GM12878 (cell line): ENCODE measurements at regions not wholly inside any gene's neighbourhood (a gene's known extent, or its start where the extent isn't known, plus 50 kb on each side); places are given as distances from the start of the nearest gene placed in this dataset.

Experiments used
- ATAC-seq: fragments of 200-7000 bp; cut with Tn5 transposase; 3 replicates; pipeline ENCODE4 v1.9.1; 2020; ENCODE audit warnings: mild to moderate bottlenecking, moderate library complexity
- BruUV-seq: library from RNA; stranded (reverse); fragments of 400-500 nt; replicated peaks from 2 replicates; lab custom pipeline; 2021; lab: Mats Ljungman, UMichigan
- CTCF ChIA-PET: fragments of 300-600 bp; sonication (Branson Sonifier 250); formaldehyde crosslinking; extraction: SDS; loops from one replicate; lab custom pipeline; 2021; ENCODE audit warnings: inconsistent platforms; lab: Yijun Ruan, JAX
- POLR2A ChIA-PET: fragments of 350-600 bp; formaldehyde crosslinking; extraction: SDS; loops from one replicate; lab custom pipeline; 2021; ENCODE audit warnings: inconsistent platforms; lab: Charles Lee
- RAD21 ChIA-PET: fragments of 300-600 bp; sonication (Branson Sonifier 250); formaldehyde crosslinking; loops from one replicate; lab custom pipeline; 2023; ENCODE audit warnings: antibody characterized with exemption; ENCODE audit not compliant: unreplicated experiment; lab: Charles Lee
- SMC1A ChIA-PET: fragments of 300-600 bp; sonication (Branson Sonifier 250); formaldehyde crosslinking; loops from one replicate; lab custom pipeline; 2023; ENCODE audit not compliant: unreplicated experiment, uncharacterized antibody; lab: Charles Lee
- DNase-seq: peaks from one replicate; pipeline ENCODE4 v3.0.0-alpha.2; 2011; ENCODE audit warnings: low read depth, low spot score
- FAIRE-seq: peaks from 3 replicates; lab custom pipeline; 2011; peaks lifted over from hg19 to GRCh38; lab: Jason Lieb, UNC
- H2AFZ ChIP-seq: 2 replicates; pipeline ENCODE4 v1.6.0; 2011; ENCODE audit warnings: low read depth, low read length, control low read depth; ENCODE audit not compliant: control insufficient read depth
- H3K27ac ChIP-seq: 2 replicates; pipeline ENCODE4 v1.5.1; 2011; ENCODE audit warnings: control low read depth; ENCODE audit not compliant: control insufficient read depth, insufficient read depth
- H3K27me3 ChIP-seq, 2 experiments: replicated peaks in 1 of 2; 2 replicates each; pipeline versions ENCODE4 v1.6.0 to v1.6.1; 2011; ENCODE audit warnings: low read length in 1 of 2; ENCODE audit not compliant: control insufficient read depth in 2 of 2, insufficient read depth in 2 of 2
- H3K36me3 ChIP-seq, 2 experiments: 2 replicates each; pipeline ENCODE4 v1.5.1; 2011; ENCODE audit warnings: low read length in 1 of 2; ENCODE audit not compliant: control insufficient read depth in 2 of 2, insufficient read depth in 2 of 2
- H3K4me1 ChIP-seq: 2 replicates; pipeline ENCODE4 v1.6.1; 2011; ENCODE audit warnings: mild to moderate bottlenecking, low read length, moderate library complexity, mixed read lengths; ENCODE audit not compliant: control insufficient read depth, insufficient read depth
- H3K4me2 ChIP-seq: 2 replicates; pipeline ENCODE4 v1.6.0; 2011; ENCODE audit warnings: control low read depth; ENCODE audit not compliant: control insufficient read depth, insufficient read depth
- H3K4me3 ChIP-seq: fragments of 200-600 bp; sonication (generic); 2 replicates; pipeline ENCODE4 v1.5.1; 2016
- H3K79me2 ChIP-seq: 2 replicates; pipeline ENCODE4 v1.6.0; 2011; ENCODE audit warnings: low read length; ENCODE audit not compliant: control insufficient read depth, insufficient read depth
- H3K9ac ChIP-seq: 2 replicates; pipeline ENCODE4 v1.8.0; 2011; ENCODE audit warnings: low read length, control low read depth, mixed read lengths; ENCODE audit not compliant: control insufficient read depth, insufficient read depth
- H3K9me3 ChIP-seq: replicated peaks from 3 replicates; pipeline ENCODE4 v1.5.1; 2011; ENCODE audit warnings: mild to moderate bottlenecking, low read length; ENCODE audit not compliant: control insufficient read depth, insufficient read depth
- H4K20me1 ChIP-seq: 2 replicates; pipeline ENCODE4 v1.6.0; 2011; ENCODE audit not compliant: control insufficient read depth, insufficient read depth
- ATF7 ChIP-seq: fragments of 450-650 bp; IDR thresholded peaks from 2 replicates; pipeline ENCODE4 v1.6.1; 2016; ENCODE audit warnings: low read depth, mild to moderate bottlenecking
- CBX5 ChIP-seq: sonication (generic); IDR thresholded peaks from 2 replicates; pipeline ENCODE4 v1.6.1; 2016; ENCODE audit warnings: low read depth, moderate library complexity, mild to moderate bottlenecking, inconsistent platforms
- EGR1 ChIP-seq, 2 experiments: IDR thresholded peaks; 1 replicate in 1 of 2; 2 replicates in 1 of 2; pipeline ENCODE4 v1.6.1; 2011 to 2012; ENCODE audit warnings: low read depth in 2 of 2, low read length in 2 of 2, borderline replicate concordance in 1 of 2, mild to moderate bottlenecking in 1 of 2, moderate library complexity in 1 of 2
- FOXK2 ChIP-seq: fragments of 450-650 bp; IDR thresholded peaks from 2 replicates; pipeline ENCODE4 v1.6.1; 2017; ENCODE audit warnings: mild to moderate bottlenecking, moderate library complexity
- GABPA ChIP-seq: IDR thresholded peaks from 2 replicates; pipeline ENCODE4 v1.6.1; 2014; ENCODE audit warnings: antibody characterized with exemption, low read depth, mild to moderate bottlenecking, inconsistent platforms
- HDGF ChIP-seq: fragments of 450-650 bp; IDR thresholded peaks from 2 replicates; pipeline ENCODE4 v1.6.1; 2016; ENCODE audit warnings: antibody characterized with exemption
- IKZF2 ChIP-seq, 2 experiments: fragments of 450-650 bp; IDR thresholded peaks; 2 replicates each; pipeline ENCODE4 v1.6.1; 2017; ENCODE audit warnings: mild to moderate bottlenecking in 2 of 2, moderate library complexity in 2 of 2
- IRF4 ChIP-seq: IDR thresholded peaks from 2 replicates; pipeline ENCODE4 v1.6.1; 2011; ENCODE audit warnings: low read depth, low read length
- MTA3 ChIP-seq: IDR thresholded peaks from 2 replicates; pipeline ENCODE4 v1.6.1; 2012; ENCODE audit warnings: low read length, inconsistent platforms, borderline replicate concordance
- NR2C1 ChIP-seq: fragments of 450-650 bp; IDR thresholded peaks from 2 replicates; pipeline ENCODE4 v1.6.1; 2017; ENCODE audit warnings: antibody characterized with exemption, mild to moderate bottlenecking, moderate library complexity
- NR2C2 ChIP-seq: IDR thresholded peaks from 2 replicates; pipeline ENCODE4 v1.6.1; 2011; ENCODE audit warnings: borderline replicate concordance, low read depth; ENCODE audit not compliant: control insufficient read depth, insufficient read length
- POLR2A ChIP-seq: IDR thresholded peaks from 2 replicates; pipeline ENCODE4 v1.6.1; 2011; ENCODE audit warnings: low read depth, mild to moderate bottlenecking, low read length
- POLR2AphosphoS5 ChIP-seq: IDR thresholded peaks from 2 replicates; pipeline ENCODE4 v1.6.1; 2011; ENCODE audit warnings: mild to moderate bottlenecking, low read length, inconsistent platforms
- RELA ChIP-seq: fragments of 450-650 bp; IDR thresholded peaks from 2 replicates; pipeline ENCODE4 v1.8.0; 2014; ENCODE audit warnings: borderline replicate concordance; ENCODE audit not compliant: partially characterized antibody
- RFX5 ChIP-seq: IDR thresholded peaks from 2 replicates; pipeline ENCODE4 v1.6.1; 2011; ENCODE audit warnings: low read depth, low read length, improper control_type of control experiment
- SIN3A ChIP-seq: IDR thresholded peaks from 2 replicates; pipeline ENCODE4 v1.6.1; 2012; ENCODE audit warnings: low read depth, low read length, improper control_type of control experiment
- SREBF1 ChIP-seq: IDR thresholded peaks from 2 replicates; pipeline ENCODE4 v1.6.1; 2012; ENCODE audit warnings: mild to moderate bottlenecking, low read length
- SREBF2 ChIP-seq: IDR thresholded peaks from 2 replicates; pipeline ENCODE4 v1.6.1; 2012; ENCODE audit warnings: mild to moderate bottlenecking, low read length
- SUPT20H ChIP-seq: IDR thresholded peaks from 2 replicates; pipeline ENCODE4 v1.6.1; 2011; ENCODE audit warnings: low read depth, mild to moderate bottlenecking, low read length, moderate library complexity, borderline replicate concordance; ENCODE audit not compliant: control insufficient read depth
- TCF3 ChIP-seq: IDR thresholded peaks from 2 replicates; pipeline ENCODE4 v1.6.1; 2012; ENCODE audit warnings: low read depth, mild to moderate bottlenecking, low read length, borderline replicate concordance; ENCODE audit not compliant: insufficient read depth
- ZNF24 ChIP-seq: fragments of 450-650 bp; IDR thresholded peaks from 2 replicates; pipeline ENCODE4 v1.6.1; 2017; ENCODE audit warnings: antibody characterized with exemption, mild to moderate bottlenecking
- ZNF687 ChIP-seq: fragments of 450-650 bp; IDR thresholded peaks from 2 replicates; pipeline ENCODE4 v1.6.1; 2017; ENCODE audit warnings: mild to moderate bottlenecking, moderate library complexity
- WGBS: methylation state at CpG from one replicate; pipeline ENCODE4 v1.1.6; 2016; ENCODE audit warnings: low lambda C conversion rate; ENCODE audit not compliant: insufficient replicate concordance, insufficient coverage; ENCODE audit errors: missing lambda C conversion rate; 5-methylcytosine and 5-hydroxymethylcytosine counted together
- in situ Hi-C: fragments of 300-500 bp; cut with MboI; formaldehyde crosslinking; loops from 9 replicates; pipeline ENCODE4 v1.14.3; 2018; ENCODE audit warnings: mixed read lengths
- intact Hi-C: fragments of 100-400 bp; cut with micrococcal nuclease; formaldehyde crosslinking; loops from one replicate; pipeline ENCODE4 v1.14.2; 2022; ENCODE audit not compliant: unreplicated experiment
- TF ChIP-seq, protein P1 (sequence below): IDR thresholded peaks from 2 replicates; pipeline ENCODE4 v1.6.1; 2011; ENCODE audit warnings: mild to moderate bottlenecking, low read depth, low read length, moderate library complexity; ENCODE audit not compliant: insufficient replicate concordance

- no peak for TF ChIP-seq FOXK2
- no peak for TF ChIP-seq CBX5
- TF ChIP-seq SIN3A = no peak
- TF ChIP-seq ATF7 = no peak
- TF ChIP-seq RELA = no peak
- TF ChIP-seq IKZF2 (IDR thresholded peaks at IDR 0.05) = no peak
- TF ChIP-seq SREBF2 = no peak
- TF ChIP-seq NR2C2 = no peak
Measured at GRCh38 chrX:34879346-34879745, 63.2 kb upstream of the FAM47B start (continued).

- ChIA-PET CTCF (no interaction called here), RAD21 (no interaction called here)
- 0% methylated on average over 4 of the region's 4 CpGs for WGBS
- no peaks in the 10 kb centered on the region for H3K79me2 ChIP-seq
- BruUV-seq = no TSS peak
- in situ Hi-C loops = no loop called here
- no peaks in the 10 kb centered on the region for H3K27me3 ChIP-seq
- ATAC-seq = no peak
- H3K4me1 ChIP-seq = no peaks in the 10 kb centered on the region
- H3K27ac ChIP-seq = no peak overlapping the region
- no peak overlapping the region for H3K4me3 ChIP-seq
- no peaks in the 10 kb centered on the region for H4K20me1 ChIP-seq
- no peak for FAIRE-seq
- DNase-seq = no peak
- no peaks in the 10 kb centered on the region for H3K36me3 ChIP-seq
- no peak overlapping the region for H3K9ac ChIP-seq
- H2AFZ ChIP-seq = no peak overlapping the region
- TF ChIP-seq RFX5 (no peak), TCF3 (no peak), HDGF (no peak), EGR1 (IDR thresholded peaks at IDR 0.05; ENCODE audit: borderline replicate concordance in 1 of 2, low read depth in 2 of 2, low read length in 2 of 2) (no peak), SUPT20H (no peak), ZNF687 (no peak), MTA3 (no peak), GABPA (no peak), ZNF24 (no peak), NR2C1 (no peak), SREBF1 (no peak), POLR2A (no peak), POLR2AphosphoS5 (no peak), IRF4 (no peak)
- TF ChIP-seq, protein P1, sequence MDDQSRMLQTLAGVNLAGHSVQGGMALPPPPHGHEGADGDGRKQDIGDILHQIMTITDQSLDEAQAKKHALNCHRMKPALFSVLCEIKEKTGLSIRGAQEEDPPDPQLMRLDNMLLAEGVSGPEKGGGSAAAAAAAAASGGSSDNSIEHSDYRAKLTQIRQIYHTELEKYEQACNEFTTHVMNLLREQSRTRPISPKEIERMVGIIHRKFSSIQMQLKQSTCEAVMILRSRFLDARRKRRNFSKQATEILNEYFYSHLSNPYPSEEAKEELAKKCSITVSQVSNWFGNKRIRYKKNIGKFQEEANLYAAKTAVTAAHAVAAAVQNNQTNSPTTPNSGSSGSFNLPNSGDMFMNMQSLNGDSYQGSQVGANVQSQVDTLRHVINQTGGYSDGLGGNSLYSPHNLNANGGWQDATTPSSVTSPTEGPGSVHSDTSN = no peak
- TF ChIP-seq, all 136 proteins: peak for 0
- no peak overlapping the region for H3K4me2 ChIP-seq
- intact Hi-C loops = no loop called here
- H3K9me3 ChIP-seq = no peaks in the 10 kb centered on the region
- ChIA-PET POLR2A (no interaction called here), SMC1A (no interaction called here)
Measured at GRCh38 chrX:34879886-34880285, 62.7 kb upstream of the FAM47B start.
